ENCODE measurements at regions not wholly inside any gene's neighbourhood (a gene's known extent, or its start where the extent isn't known, plus 50 kb on each side); places are given as distances from the start of the nearest gene placed in this dataset.

DNA sequence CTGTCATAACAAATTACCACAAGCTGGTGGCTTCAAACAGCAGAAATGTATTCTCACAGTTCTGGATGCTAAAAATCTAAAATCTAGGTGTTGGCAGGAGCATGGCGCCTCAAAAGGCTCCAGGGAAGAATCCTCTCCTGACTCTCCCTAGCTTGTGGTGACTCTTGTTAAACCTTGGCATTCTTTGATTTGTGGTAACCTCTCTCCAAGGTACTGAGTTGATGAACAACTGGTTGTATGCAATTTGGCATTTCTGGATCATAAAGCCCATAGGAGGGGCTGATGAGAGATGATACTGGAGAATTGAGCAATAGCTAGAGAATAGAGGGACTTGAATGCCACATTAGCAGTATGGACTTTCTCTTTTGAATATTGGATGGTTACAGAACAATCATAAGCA lies 821.8 kb downstream of the TBL1XR1 start:
- TF ChIP-seq, protein P1, sequence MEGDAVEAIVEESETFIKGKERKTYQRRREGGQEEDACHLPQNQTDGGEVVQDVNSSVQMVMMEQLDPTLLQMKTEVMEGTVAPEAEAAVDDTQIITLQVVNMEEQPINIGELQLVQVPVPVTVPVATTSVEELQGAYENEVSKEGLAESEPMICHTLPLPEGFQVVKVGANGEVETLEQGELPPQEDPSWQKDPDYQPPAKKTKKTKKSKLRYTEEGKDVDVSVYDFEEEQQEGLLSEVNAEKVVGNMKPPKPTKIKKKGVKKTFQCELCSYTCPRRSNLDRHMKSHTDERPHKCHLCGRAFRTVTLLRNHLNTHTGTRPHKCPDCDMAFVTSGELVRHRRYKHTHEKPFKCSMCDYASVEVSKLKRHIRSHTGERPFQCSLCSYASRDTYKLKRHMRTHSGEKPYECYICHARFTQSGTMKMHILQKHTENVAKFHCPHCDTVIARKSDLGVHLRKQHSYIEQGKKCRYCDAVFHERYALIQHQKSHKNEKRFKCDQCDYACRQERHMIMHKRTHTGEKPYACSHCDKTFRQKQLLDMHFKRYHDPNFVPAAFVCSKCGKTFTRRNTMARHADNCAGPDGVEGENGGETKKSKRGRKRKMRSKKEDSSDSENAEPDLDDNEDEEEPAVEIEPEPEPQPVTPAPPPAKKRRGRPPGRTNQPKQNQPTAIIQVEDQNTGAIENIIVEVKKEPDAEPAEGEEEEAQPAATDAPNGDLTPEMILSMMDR (IDR thresholded peaks at IDR 0.05; ENCODE audit: unreplicated experiment), result no peak
- Mint-ChIP-seq H3K27me3 (ENCODE audit: unreplicated experiment) (no peaks in the 10 kb centered on the region), H3K4me1 (ENCODE audit: unreplicated experiment) (no peaks in the 10 kb centered on the region), H3K9me3 (ENCODE audit: unreplicated experiment) (no peaks in the 10 kb centered on the region), H3K4me3 (ENCODE audit: unreplicated experiment) (no peak overlapping the region), H3K27ac (ENCODE audit: unreplicated experiment) (no peak overlapping the region), H3K36me3 (ENCODE audit: low read depth, unreplicated experiment) (no peaks in the 10 kb centered on the region)
- no peak for DNase-seq (ENCODE audit: low spot score)

DNA sequence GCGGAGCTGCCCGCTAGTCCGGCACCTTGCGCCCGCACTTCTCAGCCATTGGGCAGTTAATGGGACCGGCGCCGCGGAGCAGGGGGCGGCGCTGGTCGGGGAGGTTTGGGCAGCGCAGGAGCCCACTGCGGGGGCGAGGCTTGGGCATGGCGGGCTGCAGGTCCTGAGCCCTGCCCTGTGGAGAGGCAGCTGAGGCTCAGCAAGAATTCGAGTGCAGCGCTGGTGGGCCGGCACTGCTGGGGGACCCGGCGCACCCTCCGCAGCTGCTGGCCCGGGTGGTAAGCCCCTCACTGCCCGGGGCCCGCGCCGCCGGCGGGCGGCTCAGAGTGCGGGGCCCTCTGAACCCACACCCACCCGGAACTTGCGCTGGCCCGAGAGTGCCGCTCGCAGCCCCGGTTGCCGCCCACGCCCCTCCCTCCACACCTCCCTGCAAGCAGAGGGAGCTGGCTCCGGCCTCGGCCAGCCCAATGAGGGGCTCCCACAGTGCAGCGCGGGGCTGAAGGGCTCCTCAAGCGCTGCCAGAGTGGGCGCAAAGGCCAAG lies 835.0 kb downstream of the TBL1XR1 start:
- no peaks in the 10 kb centered on the region for H3K4me1 Mint-ChIP-seq (ENCODE audit: unreplicated experiment)
- H3K36me3 Mint-ChIP-seq (ENCODE audit: low read depth, unreplicated experiment), result no peaks in the 10 kb centered on the region
- TF ChIP-seq, protein P1 (IDR thresholded peaks at IDR 0.05; ENCODE audit: unreplicated experiment), result no peak
- peak overlapping the region; percentile 88 for H3K4me3 Mint-ChIP-seq (ENCODE audit: unreplicated experiment)
- no peak overlapping the region for H3K27ac Mint-ChIP-seq (ENCODE audit: unreplicated experiment)
- peak; percentile 65 for DNase-seq (ENCODE audit: low spot score)
- H3K27me3 Mint-ChIP-seq (ENCODE audit: unreplicated experiment), result peaks cover 1% of the 10 kb centered on the region
- no peaks in the 10 kb centered on the region for H3K9me3 Mint-ChIP-seq (ENCODE audit: unreplicated experiment)

DNA sequence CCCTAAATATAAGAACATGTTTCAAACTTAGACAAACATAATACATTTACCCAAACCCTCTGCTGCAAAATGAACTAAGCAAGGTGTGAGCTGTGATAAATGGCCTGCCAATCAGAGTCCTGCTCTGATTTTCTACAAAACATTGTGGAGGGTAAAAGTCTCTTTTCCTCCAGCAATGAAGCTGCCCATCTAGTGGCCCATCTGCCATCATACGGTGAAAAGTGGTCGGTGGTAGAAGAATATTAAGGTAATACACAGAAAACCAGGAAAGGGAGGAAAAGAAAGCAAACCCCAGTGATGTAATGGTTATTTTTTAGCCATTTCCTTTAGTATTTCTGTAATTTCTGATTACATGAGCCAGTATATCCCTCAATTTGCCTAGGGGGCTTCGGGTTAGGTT lies 838.1 kb downstream of the TBL1XR1 start:
- TF ChIP-seq, protein P1 (IDR thresholded peaks at IDR 0.05; ENCODE audit: unreplicated experiment), result no peak
- DNase-seq (ENCODE audit: low spot score), result no peak
- Mint-ChIP-seq H3K4me1 (ENCODE audit: unreplicated experiment) (no peaks in the 10 kb centered on the region), H3K36me3 (ENCODE audit: low read depth, unreplicated experiment) (no peaks in the 10 kb centered on the region), H3K27ac (ENCODE audit: unreplicated experiment) (no peak overlapping the region), H3K9me3 (ENCODE audit: unreplicated experiment) (no peaks in the 10 kb centered on the region), H3K4me3 (ENCODE audit: unreplicated experiment) (no peak overlapping the region), H3K27me3 (ENCODE audit: unreplicated experiment) (peaks cover 1% of the 10 kb centered on the region)

DNA sequence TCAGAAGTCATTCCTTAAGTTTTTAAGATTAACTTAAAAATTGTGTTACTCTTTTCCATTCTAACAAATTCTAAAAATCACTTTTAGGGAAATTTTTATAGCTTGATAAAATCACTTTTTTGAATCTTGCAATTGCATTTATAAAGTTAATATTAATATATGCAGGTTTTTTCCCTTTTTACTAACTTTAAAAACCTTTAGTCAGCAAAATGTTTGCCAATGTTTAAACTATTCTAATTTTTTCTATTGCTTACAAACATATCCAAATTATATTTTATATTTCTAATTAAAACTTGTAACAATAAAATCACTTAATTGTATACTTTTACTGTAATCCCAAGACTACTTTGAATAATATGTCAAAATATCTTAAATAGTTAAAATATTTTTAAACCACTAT lies 839.4 kb downstream of the TBL1XR1 start:
- Mint-ChIP-seq H3K27me3 (ENCODE audit: unreplicated experiment) (peaks cover 1% of the 10 kb centered on the region), H3K9me3 (ENCODE audit: unreplicated experiment) (no peaks in the 10 kb centered on the region), H3K36me3 (ENCODE audit: low read depth, unreplicated experiment) (no peaks in the 10 kb centered on the region), H3K4me1 (ENCODE audit: unreplicated experiment) (no peaks in the 10 kb centered on the region), H3K4me3 (ENCODE audit: unreplicated experiment) (no peak overlapping the region), H3K27ac (ENCODE audit: unreplicated experiment) (no peak overlapping the region)
- TF ChIP-seq, protein P1 (IDR thresholded peaks at IDR 0.05; ENCODE audit: unreplicated experiment), result no peak
- no peak for DNase-seq (ENCODE audit: low spot score)

- Mint-ChIP-seq H3K27me3 (ENCODE audit: unreplicated experiment) (no peaks in the 10 kb centered on the region), H3K4me3 (ENCODE audit: unreplicated experiment) (no peak overlapping the region), H3K36me3 (ENCODE audit: low read depth, unreplicated experiment) (no peaks in the 10 kb centered on the region), H3K4me1 (ENCODE audit: unreplicated experiment) (no peaks in the 10 kb centered on the region), H3K9me3 (ENCODE audit: unreplicated experiment) (no peaks in the 10 kb centered on the region), H3K27ac (ENCODE audit: unreplicated experiment) (no peak overlapping the region)
- TF ChIP-seq, protein P1 (IDR thresholded peaks at IDR 0.05; ENCODE audit: unreplicated experiment), result no peak
- no peak for DNase-seq (ENCODE audit: low spot score)
Observed at GRCh38 chr3:176354843-176355242, 842.4 kb downstream of the TBL1XR1 start.

Measured in endothelial cell (in vitro differentiated cells).